Adrenal gland (tissue), 5 donors: ENCODE measurements at regions not wholly inside any gene's neighbourhood (a gene's known extent, or its start where the extent isn't known, plus 50 kb on each side); places are given as distances from the start of the nearest gene placed in this dataset.

Experiments used
- POLR2A ChIP-seq, 2 donors: fragments of 450-650 bp; IDR thresholded peaks; one replicate each; pipeline ENCODE4 v1.6.1; 2017; ENCODE audit warnings: antibody characterized with exemption in 2 of 2, mild to moderate bottlenecking in 2 of 2, moderate library complexity in 1 of 2
- TF ChIP-seq, protein P1 (sequence below), 6 experiments: fragments of 450-650 bp in 4 of 6; fragments of 200-600 bp in 2 of 6; sonication (generic) in 1 of 6; IDR thresholded peaks; 1 replicate in 5 of 6; 2 replicates in 1 of 6; pipeline versions ENCODE4 v1.5.1 to v1.8.0; 2016 to 2021; ENCODE audit warnings: antibody characterized with exemption in 6 of 6, mild to moderate bottlenecking in 2 of 6, moderate library complexity in 1 of 6
- donor health status: DM: no; HTN: no; CAD: no.

DNA sequence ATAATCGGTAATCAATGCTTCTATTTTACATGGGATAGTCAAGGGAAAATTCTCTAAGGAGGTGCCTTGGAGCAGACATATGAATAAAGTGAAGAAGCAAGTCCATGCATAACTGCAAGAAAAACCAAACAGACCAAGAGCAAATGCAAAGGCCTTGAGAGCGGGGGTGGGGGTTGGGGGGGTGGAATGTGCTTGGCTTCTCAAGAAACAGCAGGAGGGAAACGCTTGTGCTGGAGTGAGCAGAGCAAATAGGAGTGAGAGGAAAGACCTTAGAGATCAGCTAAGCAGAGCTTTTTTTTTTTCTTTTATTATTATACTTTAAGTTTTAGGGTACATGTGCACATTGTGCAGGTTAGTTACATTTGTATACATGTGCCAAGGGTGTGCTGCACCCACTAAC lies 260.8 kb downstream of the ARPP21 start:
- TF ChIP-seq, protein P1, sequence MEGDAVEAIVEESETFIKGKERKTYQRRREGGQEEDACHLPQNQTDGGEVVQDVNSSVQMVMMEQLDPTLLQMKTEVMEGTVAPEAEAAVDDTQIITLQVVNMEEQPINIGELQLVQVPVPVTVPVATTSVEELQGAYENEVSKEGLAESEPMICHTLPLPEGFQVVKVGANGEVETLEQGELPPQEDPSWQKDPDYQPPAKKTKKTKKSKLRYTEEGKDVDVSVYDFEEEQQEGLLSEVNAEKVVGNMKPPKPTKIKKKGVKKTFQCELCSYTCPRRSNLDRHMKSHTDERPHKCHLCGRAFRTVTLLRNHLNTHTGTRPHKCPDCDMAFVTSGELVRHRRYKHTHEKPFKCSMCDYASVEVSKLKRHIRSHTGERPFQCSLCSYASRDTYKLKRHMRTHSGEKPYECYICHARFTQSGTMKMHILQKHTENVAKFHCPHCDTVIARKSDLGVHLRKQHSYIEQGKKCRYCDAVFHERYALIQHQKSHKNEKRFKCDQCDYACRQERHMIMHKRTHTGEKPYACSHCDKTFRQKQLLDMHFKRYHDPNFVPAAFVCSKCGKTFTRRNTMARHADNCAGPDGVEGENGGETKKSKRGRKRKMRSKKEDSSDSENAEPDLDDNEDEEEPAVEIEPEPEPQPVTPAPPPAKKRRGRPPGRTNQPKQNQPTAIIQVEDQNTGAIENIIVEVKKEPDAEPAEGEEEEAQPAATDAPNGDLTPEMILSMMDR (IDR thresholded peaks at IDR 0.05): no peak
- TF ChIP-seq POLR2A (IDR thresholded peaks at IDR 0.05): no peak
